HAP-1 (cell line): ENCODE measurements at regions not wholly inside any gene's neighbourhood (a gene's known extent, or its start where the extent isn't known, plus 50 kb on each side); places are given as distances from the start of the nearest gene placed in this dataset.

ENCODE experiments used
- DNase-seq, 2 experiments: peaks; one replicate each; pipeline ENCODE4 v3.0.0-alpha.2; 2016 to 2020; ENCODE audit warnings: low spot score in 2 of 2
- H3K27me3 ChIP-seq: fragments of 250-450 bp; sonication (Bioruptor Pico); 2 replicates; pipeline ENCODE4 v1.5.1; 2020; ENCODE audit warnings: low read depth, mild to moderate bottlenecking, moderate library complexity
- H3K36me3 ChIP-seq: fragments of 250-450 bp; sonication (Bioruptor Pico); replicated peaks from 2 replicates; pipeline ENCODE4 v1.5.1; 2020; ENCODE audit warnings: mild to moderate bottlenecking
- H3K4me1 ChIP-seq: fragments of 250-450 bp; sonication (Bioruptor Pico); 2 replicates; pipeline ENCODE4 v1.5.1; 2020; ENCODE audit warnings: mild to moderate bottlenecking
- H3K4me3 ChIP-seq: fragments of 250-450 bp; sonication (Bioruptor Pico); 2 replicates; pipeline ENCODE4 v1.5.1; 2020; ENCODE audit warnings: mild to moderate bottlenecking, moderate library complexity
- H3K9me3 ChIP-seq: fragments of 250-450 bp; sonication (Bioruptor Pico); 2 replicates; pipeline ENCODE4 v1.5.1; 2020; ENCODE audit warnings: mild to moderate bottlenecking, moderate library complexity
- in situ Hi-C: fragments of 300-500 bp; cut with MboI; formaldehyde crosslinking; loops from 3 replicates; pipeline ENCODE4 v1.14.3; 2020; ENCODE audit warnings: low sequenced_read_pairs, inconsistent platforms, mixed read lengths

DNA sequence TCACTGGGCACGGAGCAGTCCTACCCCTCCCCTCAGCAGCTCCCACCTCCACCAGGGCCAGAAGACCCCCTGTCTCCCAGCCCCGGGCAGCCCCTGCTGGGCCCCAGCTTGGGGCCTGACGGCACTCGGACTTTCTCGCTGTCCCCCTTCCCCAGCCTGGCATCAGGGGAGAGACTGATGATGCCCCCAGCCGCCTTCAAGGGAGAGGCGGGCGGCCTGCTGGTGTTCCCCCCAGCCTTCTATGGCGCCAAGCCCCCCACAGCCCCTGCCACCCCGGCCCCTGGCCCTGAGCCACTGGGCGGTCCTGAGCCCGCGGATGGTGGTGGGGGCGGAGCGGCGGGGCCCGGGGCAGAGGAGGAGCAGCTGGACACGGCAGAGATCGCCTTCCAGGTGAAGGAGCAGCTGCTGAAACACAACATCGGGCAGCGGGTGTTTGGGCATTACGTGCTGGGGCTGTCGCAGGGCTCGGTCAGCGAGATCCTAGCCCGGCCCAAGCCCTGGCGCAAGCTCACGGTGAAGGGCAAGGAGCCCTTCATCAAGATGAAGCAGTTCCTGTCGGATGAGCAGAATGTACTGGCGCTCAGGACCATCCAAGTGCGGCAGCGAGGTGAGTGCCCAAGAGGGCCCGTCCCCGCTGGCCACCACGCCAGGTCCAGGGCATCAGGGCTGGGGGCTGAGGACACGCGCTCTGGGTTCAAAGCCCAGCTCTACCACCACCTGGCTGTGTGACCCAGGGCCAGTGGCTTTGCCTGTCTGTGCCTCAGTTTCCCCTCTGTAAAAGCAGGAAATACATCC lies 58.6 kb downstream of the PHETA1 start:
- Histone ChIP-seq H3K4me3 (no peak overlapping the region), H3K9me3 (peaks cover 10% of the 10 kb centered on the region), H3K27me3 (no peaks in the 10 kb centered on the region), H3K36me3 (no peaks in the 10 kb centered on the region), H3K4me1 (0 out of 2 replicates have a peak, but pooled peaks cover 2% of the 10 kb centered on the region)
- no peak for DNase-seq
- in situ Hi-C loops = loop anchor here (5.0 kb wide), 1 partner anchor 288 kb away; no protein-coding TSS in a partner anchor

DNA sequence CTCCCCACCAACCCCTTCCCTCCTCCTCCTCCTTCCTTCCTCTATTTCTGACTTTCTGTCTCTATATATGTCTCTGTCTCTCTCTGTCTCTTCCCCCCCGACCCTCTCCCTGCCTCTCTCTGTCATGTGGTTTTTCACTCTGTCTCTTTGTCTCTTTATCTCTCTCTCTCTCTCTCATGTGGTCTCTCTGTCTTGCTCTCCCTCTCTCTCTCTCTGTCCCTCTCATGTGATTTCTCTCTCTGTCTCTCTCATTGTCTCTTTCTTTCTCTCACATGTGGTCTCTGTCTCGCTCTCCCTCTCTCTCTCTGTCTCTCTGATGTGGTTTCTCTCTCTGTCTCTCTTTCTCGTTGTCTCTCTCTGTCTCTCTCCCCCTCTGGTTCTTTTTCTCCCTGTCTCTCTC lies 59.3 kb downstream of the PHETA1 start:
- Histone ChIP-seq H3K9me3 (peaks cover 17% of the 10 kb centered on the region), H3K36me3 (no peaks in the 10 kb centered on the region), H3K27me3 (no peaks in the 10 kb centered on the region), H3K4me1 (0 out of 2 replicates have a peak, but pooled peaks cover 2% of the 10 kb centered on the region), H3K4me3 (no peak overlapping the region)
- in situ Hi-C loops = no loop called here
- no peak for DNase-seq

DNA sequence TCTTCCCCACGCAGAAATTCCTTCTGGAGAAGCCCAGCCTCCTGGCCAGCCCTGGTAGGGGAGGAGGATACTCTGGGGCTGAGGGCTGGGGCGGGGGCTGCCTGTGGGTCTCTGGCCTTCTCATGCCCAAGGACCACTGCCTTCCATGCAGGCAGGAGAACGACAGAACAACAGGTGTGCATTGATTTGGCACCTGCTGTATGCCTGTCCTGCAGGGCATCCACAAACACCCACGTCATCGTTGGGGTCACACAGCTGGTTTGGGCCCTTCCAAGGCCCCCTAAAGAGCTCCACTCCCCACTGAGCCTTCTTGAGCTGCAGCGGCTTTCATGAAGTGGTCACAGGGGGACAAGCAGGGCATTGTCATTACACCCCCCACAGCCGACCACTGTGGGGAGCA lies 60.4 kb downstream of the PHETA1 start:
- Histone ChIP-seq H3K27me3 (no peaks in the 10 kb centered on the region), H3K36me3 (no peaks in the 10 kb centered on the region), H3K9me3 (peaks cover 26% of the 10 kb centered on the region), H3K4me3 (no peak overlapping the region), H3K4me1 (0 out of 2 replicates have a peak, but pooled peaks cover under 1% of the 10 kb centered on the region)
- in situ Hi-C loops = no loop called here
- no peak for DNase-seq

DNA sequence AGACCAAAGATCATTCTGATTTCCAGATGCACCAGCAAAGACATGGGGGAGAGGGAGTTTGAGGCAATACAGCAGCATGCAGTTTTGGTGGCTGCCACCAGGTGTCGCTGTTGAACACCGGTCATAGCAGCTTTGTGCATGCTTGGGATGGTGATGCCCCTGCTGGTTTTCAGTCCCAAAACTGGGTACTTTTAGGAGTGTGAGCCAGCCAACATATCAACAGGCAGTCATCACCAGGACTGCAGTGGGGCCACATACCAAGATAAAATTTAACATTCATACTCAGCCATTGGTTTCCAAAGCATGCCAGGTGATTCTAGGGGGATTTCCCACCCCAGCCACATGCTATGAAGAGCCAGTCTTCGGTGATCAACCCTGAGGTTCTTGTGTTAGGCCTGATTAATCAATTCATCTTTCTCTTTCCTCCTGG lies 64.2 kb downstream of the PHETA1 start:
- no peaks in the 10 kb centered on the region for H3K27me3 ChIP-seq
- no peaks in the 10 kb centered on the region for H3K36me3 ChIP-seq
- peak; percentile 20 to 59 for DNase-seq
- H3K4me3 ChIP-seq = no peak overlapping the region
- no peaks in the 10 kb centered on the region for H3K4me1 ChIP-seq
- peaks cover 26% of the 10 kb centered on the region for H3K9me3 ChIP-seq
- in situ Hi-C loops = no loop called here

DNA sequence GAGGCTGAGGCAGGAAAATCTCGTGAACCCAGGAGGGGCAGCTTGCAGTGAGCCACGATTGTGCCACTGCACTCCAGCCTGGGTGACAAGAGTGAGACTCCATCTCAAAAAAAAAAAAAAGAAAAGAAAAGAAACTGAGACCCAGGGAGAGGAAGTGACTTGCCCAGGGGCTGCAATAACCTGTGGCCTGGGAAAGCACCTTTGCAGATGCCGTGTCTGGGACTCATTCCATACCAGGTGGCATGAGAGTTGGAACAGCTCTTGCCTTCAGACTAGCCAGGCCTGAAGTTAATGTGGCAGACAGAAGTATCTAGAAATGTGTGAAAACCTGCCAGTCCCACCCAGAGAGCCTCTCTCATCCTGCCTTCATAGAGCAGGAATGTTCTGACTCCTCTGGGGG lies 65.4 kb downstream of the PHETA1 start:
- Histone ChIP-seq H3K4me3 (no peak overlapping the region), H3K27me3 (no peaks in the 10 kb centered on the region), H3K36me3 (no peaks in the 10 kb centered on the region), H3K9me3 (peaks cover 26% of the 10 kb centered on the region), H3K4me1 (no peaks in the 10 kb centered on the region)
- DNase-seq = no peak
- in situ Hi-C loops = no loop called here

DNA sequence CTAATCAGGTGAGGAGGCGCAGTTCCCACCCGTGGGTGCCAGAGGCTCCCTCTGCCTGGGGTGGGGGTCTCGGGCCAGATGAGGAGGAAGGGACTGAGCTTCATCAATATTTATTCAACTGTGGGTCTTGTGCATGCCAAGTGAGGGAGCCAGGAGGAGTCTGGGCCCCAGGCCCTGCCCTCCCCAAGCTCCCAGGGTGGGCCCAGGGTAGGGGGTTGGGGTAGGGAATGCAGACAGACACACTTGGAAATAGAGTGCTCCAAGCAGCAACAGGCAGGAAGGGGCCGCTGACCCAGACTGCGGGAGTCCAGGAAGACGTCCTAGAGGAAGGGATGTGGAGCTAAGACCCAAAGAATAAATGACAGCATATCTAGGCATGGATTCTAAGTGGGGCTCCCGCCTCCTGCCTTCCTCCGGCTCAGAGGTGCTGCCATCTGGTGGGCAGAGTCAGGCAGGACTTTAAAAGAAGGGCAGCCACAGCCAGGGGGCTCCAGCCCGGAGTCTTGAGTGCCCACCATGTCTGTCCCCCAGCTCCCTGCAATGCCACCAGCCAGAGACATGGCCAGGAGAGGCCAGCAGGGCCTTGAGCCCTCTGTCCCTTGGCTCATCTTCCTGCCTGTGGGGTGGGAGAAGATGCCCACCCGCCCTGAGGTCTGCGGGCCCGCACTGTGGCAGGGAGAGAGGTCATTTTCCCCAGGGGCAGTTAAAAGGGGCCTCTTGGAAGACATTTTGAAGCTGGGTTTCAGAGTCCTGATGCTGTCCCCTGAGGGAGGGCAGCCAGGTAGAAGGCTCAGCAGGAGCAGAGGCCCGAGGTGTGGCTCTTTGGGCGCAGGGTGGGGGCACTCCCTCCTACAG lies 70.1 kb downstream of the PHETA1 start:
- no peaks in the 10 kb centered on the region for H3K36me3 ChIP-seq
- H3K9me3 ChIP-seq = peaks cover 2% of the 10 kb centered on the region; the same call in 1 of the 2 replicates
- no peak overlapping the region for H3K4me3 ChIP-seq
- H3K27me3 ChIP-seq = no peaks in the 10 kb centered on the region
- peak; percentile 48 to 82 for DNase-seq
- no peaks in the 10 kb centered on the region for H3K4me1 ChIP-seq
- in situ Hi-C loops = loop anchor here (10.0 kb wide), 1 partner anchor 364 kb away; no protein-coding TSS in a partner anchor

DNA sequence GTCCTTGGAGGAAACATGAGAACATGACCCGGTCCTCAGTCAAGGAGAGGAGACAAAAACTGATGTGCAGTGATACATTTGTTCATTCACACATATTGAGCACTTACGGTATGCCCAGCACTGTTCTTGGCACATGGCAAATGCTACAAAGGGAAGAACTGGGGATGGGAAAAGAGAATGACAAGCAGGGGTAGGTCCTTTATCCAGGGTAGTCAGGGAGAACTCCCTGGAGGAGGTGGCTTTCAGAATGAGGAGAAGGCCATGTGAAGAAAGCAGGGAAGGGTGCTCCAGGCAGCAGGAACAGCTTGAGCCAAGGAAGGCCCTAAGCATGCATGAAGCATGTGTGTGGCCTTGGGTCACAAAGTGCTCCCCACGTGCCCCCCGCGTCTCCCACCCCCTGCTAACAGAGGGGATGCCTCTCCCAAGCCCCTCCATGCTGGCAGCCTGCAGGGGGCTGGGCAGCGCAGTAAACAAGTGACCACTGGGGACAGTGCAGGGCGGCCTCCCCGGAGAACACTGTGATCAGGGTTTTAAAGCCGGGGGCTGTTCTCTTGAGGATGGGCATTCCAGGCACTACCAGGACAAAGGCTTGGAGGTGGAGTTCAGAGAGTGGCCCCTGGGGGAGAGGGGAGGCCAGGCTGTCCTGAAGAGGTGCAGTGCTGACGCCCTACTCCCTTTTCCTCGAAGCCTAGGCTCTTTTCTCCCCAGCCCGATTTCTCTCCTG lies 71.0 kb downstream of the PHETA1 start:
- no peaks in the 10 kb centered on the region for H3K36me3 ChIP-seq
- no peaks in the 10 kb centered on the region for H3K9me3 ChIP-seq
- no peak overlapping the region for H3K4me3 ChIP-seq
- no peaks in the 10 kb centered on the region for H3K27me3 ChIP-seq
- DNase-seq = no peak
- H3K4me1 ChIP-seq = no peaks in the 10 kb centered on the region
- in situ Hi-C loops = loop anchor here (10.0 kb wide), 1 partner anchor 363 kb away; no protein-coding TSS in a partner anchor

DNA sequence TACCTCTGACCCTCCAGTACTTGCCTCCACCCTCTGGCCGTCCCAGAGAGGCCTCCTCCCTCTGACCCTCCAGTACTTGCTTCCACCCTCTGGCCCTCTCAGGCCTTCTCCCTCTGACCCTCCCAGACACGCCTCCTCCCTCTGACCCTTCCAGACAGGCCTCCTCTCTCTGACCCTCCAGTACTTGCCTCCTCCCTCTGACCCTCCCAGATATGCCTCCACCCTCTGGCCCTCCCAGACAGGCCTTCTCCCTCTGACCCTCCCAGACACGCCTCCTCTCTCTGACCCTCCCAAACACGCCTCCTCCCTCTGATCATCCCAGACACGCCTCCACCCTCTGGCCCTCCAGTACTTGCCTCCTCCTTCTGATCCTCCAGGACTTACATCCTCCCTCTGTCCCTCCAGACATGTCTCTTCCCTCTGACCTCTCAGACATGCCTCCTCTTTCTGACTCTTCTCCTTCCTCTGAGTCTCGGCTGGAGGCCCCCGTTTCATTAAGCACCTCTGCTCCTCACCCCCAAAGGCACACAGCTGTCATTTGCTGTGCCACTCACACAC lies 71.9 kb downstream of the PHETA1 start:
- no peak for DNase-seq
- Histone ChIP-seq H3K27me3 (no peaks in the 10 kb centered on the region), H3K36me3 (no peaks in the 10 kb centered on the region), H3K9me3 (no peaks in the 10 kb centered on the region), H3K4me3 (no peak overlapping the region), H3K4me1 (no peaks in the 10 kb centered on the region)
- in situ Hi-C loops = loop anchor here (10.0 kb wide), 1 partner anchor 362 kb away; no protein-coding TSS in a partner anchor

DNA sequence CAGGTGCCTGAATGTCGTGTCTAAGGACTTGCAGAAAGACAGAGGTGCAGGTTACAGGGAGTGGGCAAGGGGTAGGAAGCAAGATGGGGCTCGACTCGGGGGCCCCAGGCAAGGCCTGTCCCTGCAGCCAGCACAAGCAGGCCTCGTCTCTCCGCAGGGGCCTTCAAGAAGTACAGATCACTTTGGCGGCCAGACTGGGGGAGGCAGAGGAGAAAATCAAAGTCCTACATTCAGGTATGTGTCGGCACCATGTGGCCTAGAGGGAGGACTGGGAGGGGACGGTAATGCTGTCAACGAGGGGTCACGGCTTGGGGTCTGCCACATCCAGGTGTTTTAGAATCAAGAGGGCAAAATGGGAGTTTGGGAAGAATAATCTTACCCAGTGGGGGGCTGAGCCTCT lies 73.7 kb downstream of the PHETA1 start:
- DNase-seq = no peak
- Histone ChIP-seq H3K27me3 (no peaks in the 10 kb centered on the region), H3K36me3 (no peaks in the 10 kb centered on the region), H3K9me3 (no peaks in the 10 kb centered on the region), H3K4me1 (no peaks in the 10 kb centered on the region), H3K4me3 (no peak overlapping the region)
- in situ Hi-C loops = loop anchor here (10.0 kb wide), 1 partner anchor 360 kb away; no protein-coding TSS in a partner anchor

DNA sequence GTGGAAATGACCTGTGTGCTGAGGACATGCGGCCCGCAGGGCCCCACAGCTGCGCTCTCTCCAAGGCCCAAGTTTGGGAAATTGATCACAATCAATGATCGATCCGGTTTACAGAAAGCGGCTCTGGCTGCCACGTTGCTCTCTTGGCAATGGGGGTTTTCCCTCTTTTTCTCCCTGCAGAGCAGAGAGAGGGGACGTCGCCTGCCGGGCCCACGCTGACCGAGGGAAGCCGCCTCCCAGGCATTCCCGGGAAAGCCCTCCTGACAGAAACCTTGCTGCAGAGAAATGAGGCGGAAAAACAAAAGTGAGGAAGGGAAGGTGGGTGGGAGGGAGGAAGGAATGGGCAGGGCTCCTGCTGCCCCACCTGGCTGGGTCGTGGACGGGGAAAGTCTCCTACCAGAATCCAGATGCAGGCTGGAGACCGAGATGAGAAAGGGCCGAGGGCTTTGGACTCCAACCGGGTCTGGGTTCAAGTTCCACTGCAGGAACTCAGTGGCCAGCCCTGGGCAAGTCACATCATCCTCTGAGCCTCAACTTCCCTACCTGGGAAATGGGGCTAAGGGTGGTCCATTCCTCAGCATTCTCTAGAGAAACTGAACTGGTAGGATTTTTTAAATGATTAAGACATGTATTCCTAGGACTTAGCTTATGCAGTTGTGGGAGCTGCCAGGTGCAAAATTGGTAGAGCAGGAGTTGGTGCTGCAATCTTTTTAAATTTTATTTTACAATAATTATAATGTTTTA lies 75.5 kb downstream of the PHETA1 start:
- no peaks in the 10 kb centered on the region for H3K27me3 ChIP-seq
- H3K9me3 ChIP-seq = no peaks in the 10 kb centered on the region
- no peak overlapping the region for H3K4me3 ChIP-seq
- no peak for DNase-seq
- no peaks in the 10 kb centered on the region for H3K36me3 ChIP-seq
- H3K4me1 ChIP-seq = no peaks in the 10 kb centered on the region
- in situ Hi-C loops = loop anchor here (10.0 kb wide), 1 partner anchor 359 kb away; no protein-coding TSS in a partner anchor

DNA sequence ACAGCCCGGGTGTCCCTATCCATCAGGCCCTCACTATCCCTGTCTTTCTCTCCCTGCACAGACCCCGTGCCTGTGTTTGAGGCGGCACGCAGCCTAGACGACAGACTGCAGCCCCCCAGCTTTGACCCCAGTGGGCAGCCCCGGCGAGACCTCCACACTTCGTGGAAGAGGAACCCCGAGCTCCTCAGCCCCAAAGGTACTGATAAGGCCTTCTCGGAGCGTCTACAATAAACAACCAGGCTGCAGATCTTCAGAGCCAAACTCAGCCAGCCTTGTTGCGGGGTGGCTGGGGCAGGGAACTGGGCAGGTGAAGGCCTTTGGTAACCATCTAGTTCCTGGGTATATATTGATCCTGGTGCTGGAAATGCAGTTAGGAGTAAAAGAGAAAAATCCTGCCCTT lies 77.5 kb downstream of the PHETA1 start:
- no peaks in the 10 kb centered on the region for H3K36me3 ChIP-seq

DNA sequence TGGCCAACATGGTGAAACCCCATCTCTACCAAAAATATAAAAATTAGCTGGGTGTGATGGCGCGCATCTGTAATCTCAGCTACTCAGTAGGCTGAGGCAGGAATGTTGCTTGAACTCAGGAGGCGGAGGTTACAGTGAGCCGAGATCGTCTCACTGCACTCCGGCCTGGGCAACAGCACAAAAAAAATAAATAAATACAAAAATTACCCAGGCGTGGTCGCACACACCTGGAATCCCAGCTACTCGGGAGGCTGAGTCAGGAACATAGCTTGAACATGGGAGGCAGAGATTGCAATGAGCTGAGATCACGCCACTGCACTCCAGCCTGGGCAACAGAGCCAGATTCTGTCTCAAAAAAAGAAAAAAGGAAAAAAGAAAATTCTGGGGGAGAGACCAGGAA lies 80.1 kb downstream of the PHETA1 start:
- H3K4me3 ChIP-seq = no peak overlapping the region
- in situ Hi-C loops = no loop called here
- H3K4me1 ChIP-seq = no peaks in the 10 kb centered on the region
- H3K27me3 ChIP-seq = no peaks in the 10 kb centered on the region
- no peaks in the 10 kb centered on the region for H3K9me3 ChIP-seq
- no peak for DNase-seq
- H3K36me3 ChIP-seq = no peaks in the 10 kb centered on the region

More for the DNA sequence above, 77.5 kb downstream of the PHETA1 start:
- Histone ChIP-seq H3K9me3 (no peaks in the 10 kb centered on the region), H3K4me3 (no peak overlapping the region), H3K27me3 (no peaks in the 10 kb centered on the region), H3K4me1 (no peaks in the 10 kb centered on the region)
- no peak for DNase-seq
- in situ Hi-C loops = loop anchor here (10.0 kb wide), 1 partner anchor 357 kb away; no protein-coding TSS in a partner anchor
